Stimulated activated naive CD4-positive, alpha-beta T cell treated with Interleukin-2 at 50 U/mL for 16 hours (primary cell): ENCODE measurements at regions not wholly inside any gene's neighbourhood (a gene's known extent, or its start where the extent isn't known, plus 50 kb on each side); places are given as distances from the start of the nearest gene placed in this dataset.
"Not testable (repeated sequence)": the region's sequence is repeated elsewhere in the genome, so short reads cannot be mapped to it uniquely, and the experiment has no call there.

Experiments
- DNase-seq: peaks from one replicate; lab custom pipeline; 2025; lab: John Stamatoyannopoulos, UW

GRCh38 chr2:35314049-35314448 is 1041.5 kb upstream of the CRIM1 start:
- no peak for DNase-seq

GRCh38 chr2:35301369-35301768 is 1054.2 kb upstream of the CRIM1 start:
- no peak for DNase-seq

DNA sequence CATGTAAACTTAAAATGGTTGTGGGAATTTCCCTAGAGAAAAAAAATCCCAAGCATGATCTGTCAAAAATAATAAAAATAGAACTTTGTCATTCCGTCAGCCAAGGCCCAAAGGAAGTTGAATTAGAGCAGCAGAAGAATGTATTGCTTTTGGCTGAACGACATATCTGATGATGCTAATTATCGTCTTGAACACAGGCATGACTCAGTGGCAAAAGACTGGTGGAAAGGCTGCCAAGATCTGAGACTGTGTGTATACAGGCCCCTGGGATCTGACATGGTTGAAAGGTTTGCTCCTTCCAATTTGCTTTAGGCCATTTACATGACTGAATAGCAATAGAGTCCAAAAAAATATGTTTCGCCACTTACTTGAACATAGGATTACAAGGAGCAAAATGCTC is 1057.1 kb upstream of the CRIM1 start:
- no peak for DNase-seq

- no peak for DNase-seq
These were observed 1058.2 kb upstream of the CRIM1 start for GRCh38 chr2:35297403-35297802.

DNA sequence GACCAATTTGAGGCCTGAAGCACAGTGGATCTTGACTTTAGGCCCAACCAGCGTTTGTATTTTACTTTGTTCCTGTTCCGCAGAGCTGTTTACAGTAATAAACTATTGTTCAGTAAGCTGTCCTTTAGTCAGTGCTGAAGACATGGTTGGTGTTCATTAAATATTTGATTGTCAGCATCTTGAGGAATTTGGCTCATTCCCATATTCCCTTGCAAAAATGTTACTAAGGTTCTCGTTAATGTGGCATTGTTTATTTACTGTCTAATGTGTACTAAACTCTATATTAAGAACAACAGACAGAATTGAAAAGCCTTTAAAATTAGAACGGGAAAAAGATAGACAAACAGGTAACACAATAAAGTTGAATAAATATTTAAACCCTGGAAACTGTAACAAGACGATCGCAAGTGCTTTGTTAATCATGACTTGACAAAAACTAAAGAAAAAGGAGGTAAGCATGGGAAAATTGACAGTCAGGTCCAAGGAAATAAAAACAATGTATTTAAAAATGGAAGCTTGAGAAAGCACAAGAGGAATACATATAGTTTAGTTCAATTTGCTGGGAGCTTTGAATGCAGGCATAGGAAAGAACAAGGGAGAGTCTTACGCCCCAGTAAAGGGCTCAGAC is 1060.8 kb upstream of the CRIM1 start:
- no peak for DNase-seq

- DNase-seq, result no peak
These were observed 1062.3 kb upstream of the CRIM1 start for GRCh38 chr2:35293261-35293660.

- no peak for DNase-seq
These were observed 1063.4 kb upstream of the CRIM1 start for GRCh38 chr2:35292199-35292598.

- no peak for DNase-seq
These were observed 1073.9 kb upstream of the CRIM1 start for GRCh38 chr2:35281702-35282101.

DNA sequence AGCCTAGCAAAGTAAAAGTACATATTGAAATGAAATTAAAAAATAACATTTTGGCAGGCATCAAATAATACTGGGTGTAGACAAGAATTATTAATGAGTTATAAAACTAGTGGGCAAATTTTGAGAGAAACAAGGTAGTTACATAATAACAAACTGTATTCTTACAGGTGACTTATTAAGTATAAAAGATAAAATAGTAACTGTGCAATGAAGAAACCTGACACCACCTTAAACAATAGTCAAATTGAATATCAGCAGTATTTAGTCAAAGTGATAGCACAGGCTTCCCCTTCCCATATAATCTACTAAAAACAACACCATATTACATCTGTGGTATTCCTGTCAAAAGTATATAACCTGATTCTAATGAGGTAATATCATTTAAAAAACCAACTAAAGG is 1099.8 kb upstream of the CRIM1 start:
- no peak for DNase-seq

GRCh38 chr2:35251156-35251555 is 1104.4 kb upstream of the CRIM1 start:
- DNase-seq, result no peak

GRCh38 chr2:35246702-35247101 is 1108.9 kb upstream of the CRIM1 start:
- no peak for DNase-seq

GRCh38 chr2:35228584-35228983 is 1127.0 kb upstream of the CRIM1 start:
- no peak for DNase-seq

DNA sequence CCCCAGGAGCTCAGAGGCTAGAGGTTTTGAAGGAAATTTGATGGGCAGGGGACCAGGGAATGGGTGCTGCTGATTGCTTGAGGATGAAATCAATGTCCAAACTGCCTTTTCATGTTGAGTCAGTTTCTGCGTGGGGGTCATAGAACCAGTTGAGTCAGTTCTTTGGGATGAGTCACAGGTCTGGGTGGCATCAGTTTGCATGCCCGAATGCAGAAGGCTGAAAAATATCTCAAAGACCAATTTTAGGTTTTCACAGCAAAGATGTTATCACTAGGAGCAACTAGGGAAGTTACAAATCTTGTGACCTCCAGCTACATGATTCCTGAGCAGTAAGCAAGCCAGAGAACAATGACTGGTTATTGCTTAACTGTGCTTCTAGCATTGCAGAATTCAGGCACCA is 1135.1 kb upstream of the CRIM1 start:
- DNase-seq, result no peak

DNA sequence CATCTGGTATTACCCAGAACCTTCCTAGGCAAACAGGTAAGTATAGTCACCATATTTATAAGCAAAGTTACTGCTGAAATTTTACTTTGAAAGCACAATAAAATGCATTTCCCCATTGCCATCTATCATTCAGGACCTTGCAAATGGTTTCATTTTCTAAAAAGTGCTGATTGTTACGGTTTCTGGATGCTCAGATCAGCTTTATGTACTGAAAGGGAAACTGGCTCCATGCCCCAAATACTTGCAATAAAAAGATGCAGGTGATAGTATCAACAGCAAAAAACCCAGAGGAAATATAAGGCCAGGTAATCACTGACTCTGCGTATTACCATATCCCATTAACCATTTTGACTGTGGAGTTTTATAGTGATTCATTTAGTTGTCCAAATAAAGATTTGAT is 1150.7 kb upstream of the CRIM1 start:
- no peak for DNase-seq

- no peak for DNase-seq
These were observed 1151.3 kb upstream of the CRIM1 start for GRCh38 chr2:35204323-35204722.

- no peak for DNase-seq
These were observed 1156.3 kb upstream of the CRIM1 start for GRCh38 chr2:35199298-35199697.

- DNase-seq, result no peak
These were observed 1169.6 kb upstream of the CRIM1 start for GRCh38 chr2:35185861-35186412.

GRCh38 chr2:35184471-35184870 is 1171.1 kb upstream of the CRIM1 start:
- no peak for DNase-seq

- DNase-seq, result not testable (repeated sequence)
These were observed 1178.9 kb upstream of the CRIM1 start for GRCh38 chr2:35176726-35177125.

DNA sequence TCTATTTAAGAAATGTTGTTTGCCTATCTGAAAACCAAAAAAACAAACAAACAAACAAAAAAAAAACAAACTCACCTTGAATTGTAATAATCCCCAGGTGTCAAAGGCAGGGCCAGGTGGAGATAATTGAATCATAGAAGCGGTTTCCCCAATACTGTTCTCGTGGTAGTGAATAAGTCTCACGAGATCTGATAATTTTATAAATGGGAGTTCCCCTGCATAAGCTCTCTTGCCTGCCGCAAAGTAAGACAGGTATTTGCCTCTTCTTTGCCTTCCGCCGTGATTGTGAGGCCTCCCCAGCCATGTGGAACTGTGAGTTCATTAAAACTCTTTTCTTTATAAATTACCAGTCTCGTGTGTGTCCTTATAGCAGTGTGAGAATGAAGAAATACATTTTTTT is 1180.7 kb upstream of the CRIM1 start:
- DNase-seq, result no peak

GRCh38 chr2:35172687-35173086 is 1182.9 kb upstream of the CRIM1 start:
- DNase-seq, result no peak

GRCh38 chr2:35168351-35168750 is 1187.2 kb upstream of the CRIM1 start:
- DNase-seq, result no peak

GRCh38 chr2:35163948-35164347 is 1191.6 kb upstream of the CRIM1 start:
- no peak for DNase-seq

GRCh38 chr2:35160871-35161270 is 1194.7 kb upstream of the CRIM1 start:
- DNase-seq, result no peak
